PC-3 (cell line): ENCODE measurements at regions not wholly inside any gene's neighbourhood (a gene's known extent, or its start where the extent isn't known, plus 50 kb on each side); places are given as distances from the start of the nearest gene placed in this dataset.

Experiments
- EZH2 ChIP-seq: fragments of 300-600 bp; sonication (generic); IDR thresholded peaks from one replicate; pipeline ENCODE4 v1.6.1; 2017; ENCODE audit warnings: antibody characterized with exemption, mild to moderate bottlenecking, low read length; ENCODE audit not compliant: unreplicated experiment
- TF ChIP-seq, protein P1 (sequence below): fragments of 300-600 bp; sonication (generic); conservative IDR thresholded peaks from 2 replicates; pipeline ENCODE4 v1.5.1; 2017; ENCODE audit warnings: antibody characterized with exemption, low read depth, mild to moderate bottlenecking, low read length

DNA sequence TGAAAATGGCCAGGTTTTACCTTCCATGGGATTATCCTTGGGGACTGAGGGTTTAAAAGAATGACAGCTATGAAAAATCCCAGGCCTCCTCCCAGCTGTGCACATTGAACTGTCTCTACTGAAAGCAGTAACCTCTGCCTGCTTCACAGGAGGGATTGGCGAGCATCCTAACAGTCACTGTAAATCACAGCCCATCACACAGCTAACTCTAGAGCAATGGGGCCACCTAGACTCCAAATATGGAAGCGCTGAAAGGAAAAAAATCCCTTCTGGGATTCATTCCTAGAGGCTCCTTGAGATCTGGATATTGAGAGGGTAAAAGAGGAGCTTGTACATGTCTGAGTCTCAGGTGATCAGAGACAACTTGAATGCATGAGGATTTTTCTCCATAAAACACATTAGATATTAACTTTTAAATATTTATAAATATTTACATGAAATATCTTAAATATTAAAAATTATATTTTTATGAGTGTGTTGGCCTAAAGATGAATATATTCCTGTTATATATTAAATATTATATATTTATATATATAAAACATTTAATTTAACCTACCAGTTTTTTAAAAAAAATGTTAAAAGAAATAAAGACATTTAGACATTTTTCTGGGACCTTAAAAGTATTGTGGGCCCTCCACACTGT is 133.8 kb upstream of the SLC24A2 start:
- TF ChIP-seq, protein P1, sequence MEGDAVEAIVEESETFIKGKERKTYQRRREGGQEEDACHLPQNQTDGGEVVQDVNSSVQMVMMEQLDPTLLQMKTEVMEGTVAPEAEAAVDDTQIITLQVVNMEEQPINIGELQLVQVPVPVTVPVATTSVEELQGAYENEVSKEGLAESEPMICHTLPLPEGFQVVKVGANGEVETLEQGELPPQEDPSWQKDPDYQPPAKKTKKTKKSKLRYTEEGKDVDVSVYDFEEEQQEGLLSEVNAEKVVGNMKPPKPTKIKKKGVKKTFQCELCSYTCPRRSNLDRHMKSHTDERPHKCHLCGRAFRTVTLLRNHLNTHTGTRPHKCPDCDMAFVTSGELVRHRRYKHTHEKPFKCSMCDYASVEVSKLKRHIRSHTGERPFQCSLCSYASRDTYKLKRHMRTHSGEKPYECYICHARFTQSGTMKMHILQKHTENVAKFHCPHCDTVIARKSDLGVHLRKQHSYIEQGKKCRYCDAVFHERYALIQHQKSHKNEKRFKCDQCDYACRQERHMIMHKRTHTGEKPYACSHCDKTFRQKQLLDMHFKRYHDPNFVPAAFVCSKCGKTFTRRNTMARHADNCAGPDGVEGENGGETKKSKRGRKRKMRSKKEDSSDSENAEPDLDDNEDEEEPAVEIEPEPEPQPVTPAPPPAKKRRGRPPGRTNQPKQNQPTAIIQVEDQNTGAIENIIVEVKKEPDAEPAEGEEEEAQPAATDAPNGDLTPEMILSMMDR = peak; percentile 62
- TF ChIP-seq EZH2 = no peak
